ENCODE measurements at regions not wholly inside any gene's neighbourhood (a gene's known extent, or its start where the extent isn't known, plus 50 kb on each side); places are given as distances from the start of the nearest gene placed in this dataset.

- TF ChIP-seq CTCF (IDR thresholded peaks at IDR 0.05; ENCODE audit: low read depth, low read length), result no peak
- TF ChIP-seq POLR2A (IDR thresholded peaks at IDR 0.05; ENCODE audit: extremely low read depth, insufficient read length), result no peak
- TF ChIP-seq, protein P1, sequence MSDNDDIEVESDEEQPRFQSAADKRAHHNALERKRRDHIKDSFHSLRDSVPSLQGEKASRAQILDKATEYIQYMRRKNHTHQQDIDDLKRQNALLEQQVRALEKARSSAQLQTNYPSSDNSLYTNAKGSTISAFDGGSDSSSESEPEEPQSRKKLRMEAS (IDR thresholded peaks at IDR 0.05; ENCODE audit: low read depth, low read length), result no peak
Measured at GRCh38 chr6:45726444-45726843, 289.2 kb downstream of the CLIC5 start.
